ENCODE measurements at regions not wholly inside any gene's neighbourhood (a gene's known extent, or its start where the extent isn't known, plus 50 kb on each side); places are given as distances from the start of the nearest gene placed in this dataset.
A peak's percentile ranks its signal among the peaks of the same experiment; 100 is the strongest.
"Not testable (repeated sequence)": the region's sequence is repeated elsewhere in the genome, so short reads cannot be mapped to it uniquely, and the experiment has no call there.

DNA sequence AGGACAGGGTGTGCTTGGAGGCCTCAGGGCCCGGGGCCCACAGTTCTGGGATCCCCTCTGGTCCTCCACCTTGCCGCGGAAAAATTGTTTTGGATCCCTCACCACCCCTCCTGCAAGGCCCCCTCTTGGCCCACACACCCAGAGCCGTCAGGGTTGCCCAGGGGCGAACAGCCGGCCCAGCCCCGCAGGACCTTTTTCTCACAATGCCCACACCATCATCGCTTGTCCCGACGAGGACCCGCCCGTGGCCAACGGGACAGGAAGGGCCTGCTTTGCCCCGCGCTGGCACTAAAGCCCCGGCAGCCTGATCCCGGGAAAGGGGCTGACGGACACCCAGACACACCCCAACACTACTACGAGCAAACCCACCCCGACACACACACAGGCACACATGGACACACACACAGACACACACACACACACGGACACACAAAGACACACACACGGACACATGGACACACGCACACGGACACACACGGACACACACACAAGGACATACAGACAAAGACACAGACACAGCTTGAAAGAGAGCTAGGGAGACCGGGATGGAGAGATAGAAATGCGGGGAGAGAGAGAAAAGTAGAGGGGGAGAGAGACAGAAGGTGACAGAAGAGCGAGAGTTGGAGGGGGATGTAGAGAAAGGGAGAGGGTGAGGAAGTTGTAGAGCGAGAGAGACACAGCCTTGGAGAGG is 1493.5 kb upstream of the DEFB115 start:
- DNase-seq = no peak

DNA sequence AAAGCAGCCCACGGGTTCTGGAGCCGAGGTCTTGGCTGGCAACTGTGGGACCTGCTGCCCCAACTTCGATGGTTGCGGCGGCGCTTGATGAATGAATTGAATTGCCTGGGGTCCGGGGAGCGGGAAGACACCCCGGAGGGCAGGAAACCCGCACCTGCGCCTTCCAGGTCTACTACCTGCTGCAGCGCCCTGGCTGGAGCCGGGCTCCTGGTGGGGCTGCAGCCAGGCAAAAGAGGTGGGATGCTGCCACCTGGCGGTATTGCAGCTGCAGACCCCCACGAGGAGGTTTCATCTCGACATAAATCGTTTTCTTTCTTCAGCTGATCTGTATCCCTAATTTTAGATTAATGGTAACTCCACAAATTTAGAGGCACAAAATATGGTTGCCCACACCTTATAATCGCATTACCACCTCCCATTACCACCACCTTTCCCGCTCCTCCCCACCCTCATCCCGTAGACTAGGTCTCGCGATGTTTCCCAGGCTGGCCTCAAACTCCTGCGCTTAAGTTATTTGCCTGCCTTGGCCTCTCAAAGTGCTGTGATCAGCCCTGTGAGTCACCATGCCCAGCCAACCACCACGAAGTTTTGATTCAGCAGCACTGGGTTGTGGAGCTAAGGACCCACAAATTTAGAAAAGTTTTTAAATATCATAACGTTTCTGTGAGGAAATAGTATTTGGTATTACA is 1492.4 kb upstream of the DEFB115 start:
- not testable (repeated sequence) for DNase-seq

- DNase-seq = not testable (repeated sequence)
These were observed 1479.4 kb upstream of the DEFB115 start for GRCh38 chr20:29778033-29778432.

DNA sequence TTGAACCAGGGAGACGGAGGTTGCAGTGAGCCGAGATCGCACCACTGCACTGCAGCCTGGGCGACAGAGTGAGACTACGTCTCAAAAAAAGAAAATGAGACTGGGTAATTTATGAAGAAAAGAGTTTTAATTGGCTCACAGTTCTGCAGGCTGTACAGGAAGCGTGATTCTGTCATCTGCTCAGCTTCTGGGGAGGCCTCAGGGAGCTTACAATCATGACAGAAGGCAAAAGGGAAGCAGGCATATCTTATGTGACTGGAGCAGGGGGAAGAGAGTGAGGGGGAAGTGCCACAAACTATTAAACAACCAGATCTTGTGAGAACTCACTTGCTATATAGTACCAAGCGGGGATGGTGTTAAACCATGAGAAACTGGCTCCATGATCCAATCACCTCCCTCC is 1476.2 kb upstream of the DEFB115 start:
- DNase-seq = not testable (repeated sequence)

DNA sequence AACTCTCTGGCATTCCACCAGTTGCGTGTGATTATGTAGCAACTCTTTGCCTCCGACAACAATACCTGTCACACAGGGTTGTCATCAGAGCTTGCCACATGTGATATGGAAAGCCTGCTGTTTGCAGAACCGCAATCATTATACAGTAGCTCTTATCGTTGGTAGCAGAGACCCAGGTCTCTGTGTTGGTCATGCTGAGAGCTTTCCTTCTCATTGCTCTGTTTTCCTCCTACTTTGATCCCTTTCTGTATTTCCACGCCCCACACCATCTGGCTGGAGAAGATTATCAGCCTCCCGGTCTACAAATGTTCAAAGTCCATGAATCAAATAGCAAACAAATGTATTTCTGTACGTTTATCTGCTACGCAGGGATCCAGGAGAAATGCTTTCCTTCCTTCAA is 1475.6 kb upstream of the DEFB115 start:
- DNase-seq = not testable (repeated sequence)

GRCh38 chr20:29787456-29787855 is 1470.0 kb upstream of the DEFB115 start:
- not testable (repeated sequence) for DNase-seq

DNA sequence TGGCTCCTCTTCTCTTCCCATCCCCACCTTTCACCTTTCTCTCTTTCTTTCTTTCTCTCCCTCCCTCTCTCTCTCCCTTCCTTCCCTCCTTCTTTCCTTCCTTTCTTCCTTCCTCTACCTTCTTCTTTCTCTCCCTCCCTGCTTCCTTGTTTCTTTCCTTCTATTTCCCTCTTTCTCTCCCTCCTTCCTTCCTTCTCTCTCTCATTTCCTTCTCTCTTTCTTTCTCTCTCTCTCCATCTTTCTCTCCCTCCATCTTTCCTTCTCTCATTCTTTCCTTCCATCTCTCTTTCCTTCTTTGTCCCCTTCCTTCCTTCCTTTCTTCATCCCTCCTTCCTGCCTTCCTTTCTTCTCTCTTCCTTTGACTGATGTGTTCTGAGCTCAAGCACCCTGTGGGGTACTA is 1467.0 kb upstream of the DEFB115 start:
- no peak for DNase-seq

DNA sequence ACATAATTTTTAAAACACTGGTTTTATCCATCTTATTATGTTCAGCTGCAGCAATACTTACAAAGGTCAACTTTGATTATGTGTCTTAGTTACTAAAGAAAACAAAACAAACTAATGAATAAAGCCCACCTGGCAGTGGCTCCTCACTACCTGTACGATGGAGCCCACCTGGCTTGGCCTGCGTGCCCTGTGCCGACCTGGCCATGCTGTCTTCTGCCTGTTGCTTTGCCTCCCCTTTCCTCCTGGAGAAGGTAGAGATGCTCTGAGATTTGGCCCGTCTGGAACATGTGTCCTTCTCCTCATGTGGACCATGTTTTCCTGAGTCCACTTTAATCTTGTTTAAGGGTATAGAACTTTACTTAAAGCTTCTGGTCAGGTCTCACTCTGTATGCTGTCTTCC is 1426.0 kb upstream of the DEFB115 start:
- not testable (repeated sequence) for DNase-seq

GRCh38 chr20:29868014-29868413 is 1389.5 kb upstream of the DEFB115 start:
- not testable (repeated sequence) for DNase-seq

- not testable (repeated sequence) for DNase-seq
These were observed 1388.8 kb upstream of the DEFB115 start for GRCh38 chr20:29868688-29869087.

DNA sequence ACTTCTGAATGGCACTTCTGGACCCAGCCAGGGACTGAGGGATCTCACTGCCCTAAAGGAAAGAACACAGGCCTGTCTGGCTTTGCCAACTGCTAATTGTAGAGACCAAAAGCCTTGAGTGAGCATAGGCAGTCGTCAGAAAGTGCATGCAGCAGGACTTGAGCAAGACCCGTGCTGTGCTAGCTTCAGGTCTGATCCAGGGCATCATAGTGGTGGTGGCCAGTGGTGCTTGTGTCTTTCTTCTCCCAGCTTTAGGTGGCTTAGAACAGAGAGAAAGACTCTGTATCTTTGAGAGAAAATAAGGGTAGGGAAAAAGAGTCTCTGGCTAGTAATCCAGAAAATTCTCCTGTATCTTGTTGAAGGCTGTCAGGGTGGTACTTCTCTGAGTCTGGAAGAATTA is 1385.6 kb upstream of the DEFB115 start:
- not testable (repeated sequence) for DNase-seq

DNA sequence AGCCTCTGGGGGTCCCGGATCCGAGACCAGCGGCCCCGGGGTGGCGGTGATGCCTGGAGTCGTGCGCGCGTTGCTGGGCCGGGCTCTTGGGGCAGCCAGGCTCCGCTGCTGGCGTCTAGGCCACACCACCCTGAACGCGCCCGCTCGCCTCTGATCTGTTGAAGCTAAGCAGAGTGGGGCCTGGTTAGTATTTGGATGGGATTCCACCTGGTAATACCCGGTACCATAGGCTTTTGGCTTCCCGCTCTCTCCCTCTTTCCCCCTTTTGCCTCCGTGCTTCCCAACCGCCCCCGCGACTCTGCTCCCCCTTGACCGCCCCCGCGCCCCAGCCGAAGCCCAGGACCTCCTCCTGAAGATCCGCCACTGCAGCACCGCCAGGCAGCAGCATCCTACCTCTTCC is 1383.5 kb upstream of the DEFB115 start:
- DNase-seq = peak; percentile 35

DNA sequence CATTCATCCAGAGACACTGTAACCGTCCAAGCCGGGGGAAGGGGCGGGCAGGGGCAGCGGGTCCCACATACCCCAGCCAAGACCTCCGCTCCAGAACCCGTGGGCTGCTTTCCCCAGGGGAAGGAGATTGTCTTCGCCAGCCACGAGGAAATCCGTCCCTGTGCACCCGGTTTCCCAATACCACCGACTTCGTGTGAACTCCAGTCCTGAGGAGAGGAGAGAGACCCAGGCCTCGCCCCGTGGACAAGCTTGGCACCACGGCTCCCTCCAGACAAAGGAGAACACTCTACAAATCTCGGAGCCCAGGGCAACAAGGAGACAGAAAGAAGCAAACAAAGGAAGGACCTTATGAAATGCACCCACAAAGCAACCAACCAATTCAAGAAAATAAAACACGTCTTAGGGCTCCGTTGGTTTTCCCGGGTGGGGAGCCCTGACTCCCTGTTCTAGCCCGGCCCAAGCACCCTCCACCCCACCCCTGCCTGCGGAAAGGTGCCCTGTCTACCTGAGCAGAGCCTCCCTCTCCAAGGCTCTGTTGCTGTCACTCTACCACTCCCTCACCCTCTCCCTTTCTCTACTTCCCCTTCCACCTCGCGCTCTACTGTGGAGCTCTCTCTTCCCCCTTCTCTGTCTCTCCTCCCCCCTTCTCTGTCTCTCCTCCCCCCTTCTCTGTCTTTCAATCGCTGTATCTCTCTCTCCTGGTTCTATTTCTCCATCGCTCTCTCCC is 1382.8 kb upstream of the DEFB115 start:
- DNase-seq = no peak

- not testable (repeated sequence) for DNase-seq
These were observed 1382.0 kb upstream of the DEFB115 start for GRCh38 chr20:29875321-29876083.

DNA sequence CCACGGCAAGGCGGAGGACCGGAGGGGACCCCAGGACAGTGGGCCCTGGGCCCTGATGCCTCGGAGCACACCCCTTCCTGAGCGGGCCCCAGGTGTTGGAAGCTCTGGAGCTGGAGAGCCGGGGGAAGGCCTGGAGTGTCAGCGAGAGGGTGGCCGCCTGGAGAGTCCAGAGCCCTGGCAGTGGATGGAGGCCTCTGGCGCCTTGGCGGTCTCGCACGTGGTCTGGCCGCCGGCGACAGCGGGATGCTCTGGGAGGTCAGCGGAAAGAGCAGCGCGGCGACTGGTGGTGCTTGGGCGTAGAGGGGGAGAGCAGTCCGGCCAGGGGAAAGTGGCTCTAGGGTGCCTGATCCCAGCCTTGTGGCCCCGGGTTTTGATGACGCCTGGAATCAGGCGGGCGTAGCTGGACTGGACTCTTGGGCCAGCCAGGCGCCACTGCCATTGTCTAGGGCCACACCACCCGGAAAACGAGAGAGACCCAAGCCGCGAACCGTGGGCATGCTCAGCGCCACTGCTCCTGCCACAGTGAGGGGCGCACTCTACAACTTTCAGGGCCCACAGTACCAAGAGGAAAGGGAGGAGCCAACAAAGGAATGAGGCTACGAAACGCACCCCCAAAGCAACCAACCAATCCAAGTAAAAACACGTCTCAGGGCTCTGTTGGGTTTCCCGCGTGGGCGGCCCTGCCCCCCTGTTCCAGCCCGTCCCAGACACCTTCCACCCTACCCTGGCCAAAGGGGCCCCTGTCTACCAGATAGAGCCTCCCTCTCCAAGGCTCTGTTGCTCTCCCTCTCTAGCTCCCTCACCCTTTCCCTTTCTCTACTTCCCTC is 1381.2 kb upstream of the DEFB115 start:
- not testable (repeated sequence) for DNase-seq

GRCh38 chr20:29876911-29877285 is 1380.6 kb upstream of the DEFB115 start:
- no peak for DNase-seq

- DNase-seq = not testable (repeated sequence)
These were observed 1379.8 kb upstream of the DEFB115 start for GRCh38 chr20:29877411-29878280.

- DNase-seq = peak; percentile 33
These were observed 1379.2 kb upstream of the DEFB115 start for GRCh38 chr20:29878281-29878741.

GRCh38 chr20:29878777-29879442 is 1378.6 kb upstream of the DEFB115 start:
- DNase-seq = no peak

DNA sequence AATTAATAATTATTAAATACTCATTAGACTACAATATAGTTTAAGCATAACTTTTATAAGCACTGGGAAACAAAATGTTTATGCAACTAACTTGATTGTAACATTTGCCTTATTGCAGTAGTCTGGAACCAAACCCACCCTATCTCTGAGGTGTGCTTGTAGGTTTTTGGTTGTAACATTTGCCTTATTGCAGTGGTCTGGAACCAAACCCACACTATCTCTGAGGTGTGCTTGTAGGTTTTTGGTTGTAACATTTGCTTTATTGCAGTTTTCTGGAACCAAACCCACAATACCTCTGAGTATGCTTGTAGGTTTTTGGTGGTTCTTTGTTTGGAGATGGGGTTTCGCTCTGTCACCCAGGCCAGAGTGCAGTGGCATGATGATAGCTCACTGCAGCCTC is 1376.4 kb upstream of the DEFB115 start:
- DNase-seq = not testable (repeated sequence)

Measured in left hindlimb (tissue), 1 donor.